Bronchial epithelial cell (primary cell): ENCODE measurements at regions not wholly inside any gene's neighbourhood (a gene's known extent, or its start where the extent isn't known, plus 50 kb on each side); places are given as distances from the start of the nearest gene placed in this dataset.

ENCODE experiments used
- DNase-seq: peaks from one replicate; pipeline ENCODE4 v3.0.0-alpha.2; 2010; ENCODE audit warnings: low read depth
- FAIRE-seq: peaks from 2 replicates; lab custom pipeline; 2011; peaks lifted over from hg19 to GRCh38; lab: Jason Lieb, UNC
- H3K27me3 ChIP-seq: 2 replicates; pipeline ENCODE4 v1.5.1; 2011; ENCODE audit warnings: low read length; ENCODE audit not compliant: control insufficient read depth, insufficient read depth
- H3K36me3 ChIP-seq: 2 replicates; pipeline ENCODE4 v1.5.1; 2011; ENCODE audit warnings: low read length; ENCODE audit not compliant: control insufficient read depth, insufficient read depth
- H3K4me3 ChIP-seq: 2 replicates; pipeline ENCODE4 v1.5.1; 2011; ENCODE audit warnings: mild to moderate bottlenecking, low read depth, low read length, control low read depth
- TF ChIP-seq, protein P1 (sequence below): IDR thresholded peaks from 2 replicates; pipeline ENCODE4 v1.5.1; 2011; ENCODE audit warnings: mild to moderate bottlenecking, moderate library complexity, low read length, control low read depth, inconsistent platforms; ENCODE audit not compliant: insufficient read depth, severe bottlenecking

DNA sequence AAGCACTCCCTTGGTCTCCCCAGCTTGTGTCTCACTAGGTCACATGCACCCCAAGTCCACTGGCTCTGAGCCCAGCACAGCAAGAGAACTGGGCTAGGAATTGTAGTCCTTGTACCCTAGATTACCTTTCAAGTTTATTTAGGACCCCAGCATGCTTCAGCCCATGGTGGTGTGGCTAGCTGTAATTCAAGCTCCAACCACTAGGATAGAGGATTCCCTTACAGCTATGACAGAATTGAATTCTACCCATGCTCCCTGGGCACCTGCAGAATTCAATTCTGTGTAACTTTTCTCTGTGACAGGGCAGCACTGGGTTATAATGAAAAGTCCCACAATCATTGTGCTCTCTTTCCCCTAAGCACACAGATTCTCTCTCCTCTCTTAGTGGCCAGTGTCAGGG is 253.8 kb upstream of the DMD start:
- DNase-seq (no peak), FAIRE-seq (no peak)
- TF ChIP-seq, protein P1, sequence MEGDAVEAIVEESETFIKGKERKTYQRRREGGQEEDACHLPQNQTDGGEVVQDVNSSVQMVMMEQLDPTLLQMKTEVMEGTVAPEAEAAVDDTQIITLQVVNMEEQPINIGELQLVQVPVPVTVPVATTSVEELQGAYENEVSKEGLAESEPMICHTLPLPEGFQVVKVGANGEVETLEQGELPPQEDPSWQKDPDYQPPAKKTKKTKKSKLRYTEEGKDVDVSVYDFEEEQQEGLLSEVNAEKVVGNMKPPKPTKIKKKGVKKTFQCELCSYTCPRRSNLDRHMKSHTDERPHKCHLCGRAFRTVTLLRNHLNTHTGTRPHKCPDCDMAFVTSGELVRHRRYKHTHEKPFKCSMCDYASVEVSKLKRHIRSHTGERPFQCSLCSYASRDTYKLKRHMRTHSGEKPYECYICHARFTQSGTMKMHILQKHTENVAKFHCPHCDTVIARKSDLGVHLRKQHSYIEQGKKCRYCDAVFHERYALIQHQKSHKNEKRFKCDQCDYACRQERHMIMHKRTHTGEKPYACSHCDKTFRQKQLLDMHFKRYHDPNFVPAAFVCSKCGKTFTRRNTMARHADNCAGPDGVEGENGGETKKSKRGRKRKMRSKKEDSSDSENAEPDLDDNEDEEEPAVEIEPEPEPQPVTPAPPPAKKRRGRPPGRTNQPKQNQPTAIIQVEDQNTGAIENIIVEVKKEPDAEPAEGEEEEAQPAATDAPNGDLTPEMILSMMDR: no peak
- H3K4me3 ChIP-seq: no peak overlapping the region
- H3K27me3 ChIP-seq: no peaks in the 10 kb centered on the region
- no peaks in the 10 kb centered on the region for H3K36me3 ChIP-seq

DNA sequence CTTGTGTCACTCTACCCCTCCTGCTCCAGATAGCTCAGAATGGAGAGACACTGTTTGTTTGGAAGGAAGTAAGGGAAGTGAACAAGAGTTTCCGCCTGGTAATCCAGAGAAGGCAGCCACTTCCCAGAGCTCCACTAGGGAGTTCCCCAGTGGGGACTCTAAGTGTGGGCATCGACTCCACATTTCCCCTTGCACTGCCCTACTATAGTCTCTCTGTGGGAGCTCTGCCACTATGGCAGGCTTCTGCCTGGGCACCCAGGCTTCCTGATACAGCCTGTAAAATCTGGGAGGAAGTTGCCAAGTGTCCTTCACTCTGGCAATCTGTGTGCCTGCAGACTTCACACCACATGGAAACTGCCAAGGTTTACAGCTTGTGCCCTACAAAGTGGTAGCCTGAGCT is 245.8 kb upstream of the DMD start:
- FAIRE-seq: no peak
- H3K27me3 ChIP-seq: no peaks in the 10 kb centered on the region
- no peaks in the 10 kb centered on the region for H3K36me3 ChIP-seq
- DNase-seq: no peak
- no peak overlapping the region for H3K4me3 ChIP-seq
- TF ChIP-seq, protein P1: no peak

DNA sequence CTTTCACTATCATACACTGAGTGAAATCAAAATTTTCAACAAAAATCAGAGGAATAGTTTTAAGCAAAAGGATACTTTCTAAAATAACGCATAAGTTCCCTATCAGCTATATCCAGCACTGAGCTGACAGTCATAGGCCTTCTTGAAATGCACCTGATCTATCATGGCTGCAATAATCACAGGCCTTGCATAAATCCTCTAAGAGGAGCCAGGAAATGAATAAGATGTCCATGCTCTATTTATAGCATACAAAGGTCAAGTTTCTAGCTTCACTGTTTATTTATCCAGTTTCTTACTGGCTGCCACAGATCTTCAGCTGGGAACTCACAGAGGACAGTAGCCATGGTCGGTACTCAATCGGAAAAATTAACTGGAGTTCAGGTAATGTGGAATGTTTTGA is 235.9 kb upstream of the DMD start:
- H3K36me3 ChIP-seq: no peaks in the 10 kb centered on the region
- DNase-seq: no peak
- H3K4me3 ChIP-seq: no peak overlapping the region
- TF ChIP-seq, protein P1: no peak
- no peak for FAIRE-seq
- no peaks in the 10 kb centered on the region for H3K27me3 ChIP-seq

DNA sequence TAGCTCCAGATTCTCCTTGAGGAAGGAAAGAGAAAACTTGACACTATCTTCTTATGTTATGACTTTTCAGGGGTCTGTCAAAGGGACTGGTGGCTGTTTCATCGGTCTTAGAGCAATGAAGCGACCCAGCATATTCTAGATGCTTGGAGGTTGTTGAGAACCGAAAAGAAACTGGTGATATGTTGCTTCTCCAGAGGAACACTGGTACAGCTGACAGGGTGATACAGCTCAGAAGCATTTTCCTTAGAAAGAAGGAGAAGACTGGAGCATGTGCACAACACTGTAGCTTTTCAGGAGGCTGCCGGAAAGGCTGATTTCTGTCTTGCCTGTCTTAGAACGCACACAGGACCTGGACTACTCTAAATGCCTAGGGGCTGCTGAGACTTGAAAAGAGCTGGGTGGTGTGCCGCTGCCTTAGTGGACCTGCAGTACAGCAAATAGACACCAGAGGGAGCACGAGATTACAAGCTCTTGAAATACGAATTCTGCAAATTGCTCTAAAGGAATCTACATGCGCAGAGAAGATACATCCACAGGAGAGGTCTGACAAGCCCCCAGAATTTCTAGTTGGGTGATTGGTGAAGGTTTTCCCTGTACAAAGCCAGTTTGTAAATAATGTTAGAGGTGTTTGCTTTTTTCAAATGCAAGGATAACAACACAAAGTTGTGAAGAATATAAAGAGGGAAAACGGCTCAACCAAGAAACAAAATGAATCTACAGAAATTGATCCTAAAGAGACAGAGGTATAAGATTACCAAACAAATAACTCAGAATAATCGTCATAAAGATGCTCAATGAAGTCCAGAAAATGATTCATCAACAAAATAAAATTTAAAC is 223.1 kb upstream of the DMD start:
- TF ChIP-seq, protein P1: peak; percentile 62
- no peak for FAIRE-seq
- Histone ChIP-seq H3K4me3 (no peak overlapping the region), H3K27me3 (no peaks in the 10 kb centered on the region), H3K36me3 (no peaks in the 10 kb centered on the region)
- peak; percentile 40 for DNase-seq

DNA sequence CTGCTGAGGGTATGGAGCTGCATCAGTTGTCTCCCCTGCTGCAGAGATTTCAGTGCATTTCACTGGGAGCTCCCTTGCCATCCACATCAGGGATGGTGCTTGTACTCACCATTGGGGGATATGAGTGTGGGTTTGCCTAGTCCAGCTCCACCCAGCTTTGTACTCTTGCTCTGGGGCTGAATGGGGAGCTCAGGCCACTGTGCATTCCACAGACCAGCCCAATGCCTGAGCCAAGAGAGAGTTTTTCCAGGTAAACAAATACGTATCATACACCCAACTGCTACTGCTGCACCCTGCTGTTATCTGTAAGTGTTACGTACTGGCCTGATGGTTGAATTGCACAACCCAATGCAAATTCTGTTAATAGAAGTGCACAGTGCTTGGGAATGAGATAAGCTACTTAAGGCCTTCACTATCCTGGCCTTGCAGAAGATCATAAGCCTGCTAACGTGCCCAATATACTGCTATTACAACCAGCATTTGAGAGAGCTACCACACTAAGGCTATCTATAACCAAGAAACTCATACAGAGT is 205.0 kb upstream of the DMD start:
- TF ChIP-seq, protein P1: no peak
- no peak overlapping the region for H3K4me3 ChIP-seq
- no peak for FAIRE-seq
- no peaks in the 10 kb centered on the region for H3K36me3 ChIP-seq
- no peak for DNase-seq
- H3K27me3 ChIP-seq: no peaks in the 10 kb centered on the region
